Activated CD4-positive, alpha-beta T cell treated with anti-CD3 and anti-CD28 coated beads, Interleukin-2, amount 10 ng/mL, durations not matched to agents 7 days and 5 days (primary cell): ENCODE measurements at regions not wholly inside any gene's neighbourhood (a gene's known extent, or its start where the extent isn't known, plus 50 kb on each side); places are given as distances from the start of the nearest gene placed in this dataset.

Source experiments
- CTCF ChIA-PET: fragments of 350-600 bp; sonication (Branson Sonifier 250); formaldehyde crosslinking; loops from one replicate; lab custom pipeline; 2021; ENCODE audit warnings: antibody characterized with exemption; lab: Charles Lee
- POLR2A ChIA-PET: fragments of 350-600 bp; sonication (Branson Sonifier 250); formaldehyde crosslinking; loops from one replicate; lab custom pipeline; 2021; ENCODE audit warnings: antibody characterized with exemption; lab: Charles Lee
- DNase-seq: peaks from one replicate; pipeline ENCODE4 v3.0.0-alpha.2; 2020
- H3K27ac Mint-ChIP-seq: one replicate; pipeline ENCODE4 v1.8.0; 2021; ENCODE audit warnings: mild to moderate bottlenecking, moderate library complexity, mixed read lengths
- H3K27me3 Mint-ChIP-seq: one replicate; pipeline ENCODE4 v1.8.0; 2021; ENCODE audit warnings: mixed read lengths
- H3K36me3 Mint-ChIP-seq: one replicate; pipeline ENCODE4 v1.8.0; 2021; ENCODE audit warnings: low read depth, mixed read lengths
- H3K4me1 Mint-ChIP-seq: one replicate; pipeline ENCODE4 v1.8.0; 2021; ENCODE audit warnings: mixed read lengths
- H3K4me3 Mint-ChIP-seq: one replicate; pipeline ENCODE4 v1.8.0; 2021; ENCODE audit warnings: mild to moderate bottlenecking, moderate library complexity, mixed read lengths
- H3K9me3 Mint-ChIP-seq: one replicate; pipeline ENCODE4 v1.8.0; 2021; ENCODE audit warnings: mixed read lengths

- H3K27me3 Mint-ChIP-seq: peaks cover 8% of the 10 kb centered on the region
- H3K36me3 Mint-ChIP-seq: no peaks in the 10 kb centered on the region
- H3K27ac Mint-ChIP-seq: no peak overlapping the region
- no peaks in the 10 kb centered on the region for H3K4me1 Mint-ChIP-seq
- H3K9me3 Mint-ChIP-seq: no peaks in the 10 kb centered on the region
- POLR2A ChIA-PET: no interaction called here
- CTCF ChIA-PET: interaction anchor here (1.0 kb wide), 1 partner anchor 9 kb away, joined by 3 read pairs; no protein-coding TSS in a partner anchor
- DNase-seq: no peak
- no peak overlapping the region for H3K4me3 Mint-ChIP-seq
These were observed 82.6 kb upstream of the ARHGAP5 start for GRCh38 chr14:31994391-31995033.

GRCh38 chr14:32003585-32003984 lies 73.5 kb upstream of the ARHGAP5 start:
- Mint-ChIP-seq H3K9me3 (no peaks in the 10 kb centered on the region), H3K4me3 (no peak overlapping the region), H3K4me1 (no peaks in the 10 kb centered on the region), H3K36me3 (no peaks in the 10 kb centered on the region), H3K27me3 (no peaks in the 10 kb centered on the region), H3K27ac (no peak overlapping the region)
- ChIA-PET POLR2A (no interaction called here), CTCF (no interaction called here)
- DNase-seq: no peak

GRCh38 chr14:32004300-32004699 lies 72.8 kb upstream of the ARHGAP5 start:
- H3K27ac Mint-ChIP-seq: no peak overlapping the region
- H3K27me3 Mint-ChIP-seq: no peaks in the 10 kb centered on the region
- ChIA-PET CTCF (no interaction called here), POLR2A (no interaction called here)
- H3K4me1 Mint-ChIP-seq: no peaks in the 10 kb centered on the region
- DNase-seq: no peak
- no peak overlapping the region for H3K4me3 Mint-ChIP-seq
- H3K36me3 Mint-ChIP-seq: no peaks in the 10 kb centered on the region
- H3K9me3 Mint-ChIP-seq: no peaks in the 10 kb centered on the region

GRCh38 chr14:32005628-32006027 lies 71.5 kb upstream of the ARHGAP5 start:
- Mint-ChIP-seq H3K9me3 (no peaks in the 10 kb centered on the region), H3K4me1 (no peaks in the 10 kb centered on the region), H3K27ac (no peak overlapping the region), H3K4me3 (no peak overlapping the region), H3K27me3 (no peaks in the 10 kb centered on the region), H3K36me3 (no peaks in the 10 kb centered on the region)
- POLR2A ChIA-PET: no interaction called here
- DNase-seq: no peak
- CTCF ChIA-PET: no interaction called here

- DNase-seq: no peak
- Mint-ChIP-seq H3K4me1 (no peaks in the 10 kb centered on the region), H3K36me3 (no peaks in the 10 kb centered on the region), H3K27ac (no peak overlapping the region), H3K9me3 (no peaks in the 10 kb centered on the region), H3K4me3 (no peak overlapping the region), H3K27me3 (no peaks in the 10 kb centered on the region)
- CTCF ChIA-PET: no interaction called here
- POLR2A ChIA-PET: no interaction called here
These were observed 70.6 kb upstream of the ARHGAP5 start for GRCh38 chr14:32006263-32007110.

- ChIA-PET POLR2A (no interaction called here), CTCF (no interaction called here)
- Mint-ChIP-seq H3K36me3 (no peaks in the 10 kb centered on the region), H3K9me3 (no peaks in the 10 kb centered on the region), H3K27ac (no peak overlapping the region), H3K4me3 (no peak overlapping the region), H3K27me3 (no peaks in the 10 kb centered on the region), H3K4me1 (no peaks in the 10 kb centered on the region)
- no peak for DNase-seq
These were observed 69.2 kb upstream of the ARHGAP5 start for GRCh38 chr14:32007755-32008362.

- Mint-ChIP-seq H3K36me3 (no peaks in the 10 kb centered on the region), H3K9me3 (no peaks in the 10 kb centered on the region), H3K27me3 (no peaks in the 10 kb centered on the region), H3K27ac (no peak overlapping the region), H3K4me1 (no peaks in the 10 kb centered on the region), H3K4me3 (no peak overlapping the region)
- DNase-seq: no peak
- ChIA-PET CTCF (no interaction called here), POLR2A (no interaction called here)
These were observed 68.4 kb upstream of the ARHGAP5 start for GRCh38 chr14:32008602-32009193.

GRCh38 chr14:32009221-32009975 lies 67.7 kb upstream of the ARHGAP5 start:
- CTCF ChIA-PET: no interaction called here
- Mint-ChIP-seq H3K4me1 (no peaks in the 10 kb centered on the region), H3K9me3 (no peaks in the 10 kb centered on the region)

GRCh38 chr14:32009976-32010581 lies 67.0 kb upstream of the ARHGAP5 start:
- H3K9me3 Mint-ChIP-seq: no peaks in the 10 kb centered on the region
- H3K4me3 Mint-ChIP-seq: no peak overlapping the region
- no peak overlapping the region for H3K27ac Mint-ChIP-seq
- no peak for DNase-seq
- H3K36me3 Mint-ChIP-seq: no peaks in the 10 kb centered on the region
- ChIA-PET CTCF (no interaction called here), POLR2A (no interaction called here)
- H3K4me1 Mint-ChIP-seq: no peaks in the 10 kb centered on the region
- H3K27me3 Mint-ChIP-seq: no peaks in the 10 kb centered on the region

More at GRCh38 chr14:32009221-32009975, 67.7 kb upstream of the ARHGAP5 start:
- no peaks in the 10 kb centered on the region for H3K27me3 Mint-ChIP-seq
- H3K4me3 Mint-ChIP-seq: no peak overlapping the region
- no peak overlapping the region for H3K27ac Mint-ChIP-seq
- POLR2A ChIA-PET: no interaction called here
- H3K36me3 Mint-ChIP-seq: no peaks in the 10 kb centered on the region
- no peak for DNase-seq

GRCh38 chr14:32010604-32011125 lies 66.4 kb upstream of the ARHGAP5 start:
- no peak for DNase-seq
- no peaks in the 10 kb centered on the region for H3K9me3 Mint-ChIP-seq
- H3K27ac Mint-ChIP-seq: no peak overlapping the region
- no peaks in the 10 kb centered on the region for H3K27me3 Mint-ChIP-seq
- ChIA-PET CTCF (no interaction called here), POLR2A (no interaction called here)
- no peaks in the 10 kb centered on the region for H3K36me3 Mint-ChIP-seq
- no peak overlapping the region for H3K4me3 Mint-ChIP-seq
- no peaks in the 10 kb centered on the region for H3K4me1 Mint-ChIP-seq

GRCh38 chr14:32011225-32011624 lies 65.9 kb upstream of the ARHGAP5 start:
- Mint-ChIP-seq H3K4me1 (no peaks in the 10 kb centered on the region), H3K27ac (no peak overlapping the region), H3K9me3 (no peaks in the 10 kb centered on the region), H3K4me3 (no peak overlapping the region), H3K36me3 (no peaks in the 10 kb centered on the region), H3K27me3 (no peaks in the 10 kb centered on the region)
- CTCF ChIA-PET: interaction anchor here (0.5 kb wide), 1 partner anchor 294 kb away, joined by 3 read pairs; no protein-coding TSS in a partner anchor
- no peak for DNase-seq
- POLR2A ChIA-PET: no interaction called here

- DNase-seq: no peak
- Mint-ChIP-seq H3K4me1 (no peaks in the 10 kb centered on the region), H3K36me3 (no peaks in the 10 kb centered on the region), H3K27me3 (no peaks in the 10 kb centered on the region), H3K4me3 (no peak overlapping the region), H3K27ac (no peak overlapping the region), H3K9me3 (no peaks in the 10 kb centered on the region)
- ChIA-PET CTCF (no interaction called here), POLR2A (no interaction called here)
These were observed 65.0 kb upstream of the ARHGAP5 start for GRCh38 chr14:32012062-32012461.
